Stomach smooth muscle (tissue), 2 donors: ENCODE measurements at regions not wholly inside any gene's neighbourhood (a gene's known extent, or its start where the extent isn't known, plus 50 kb on each side); places are given as distances from the start of the nearest gene placed in this dataset.
A peak's percentile ranks its signal among the peaks of the same experiment; 100 is the strongest.

ENCODE experiments used
- H3K27ac ChIP-seq: one replicate; pipeline ENCODE4 v1.7.0; 2013; ENCODE audit warnings: mild to moderate bottlenecking, low read length, inconsistent platforms
- H3K27me3 ChIP-seq, 2 donors: one replicate each; pipeline ENCODE4 v1.7.0; 2013; ENCODE audit warnings: low read length in 2 of 2; ENCODE audit not compliant: insufficient read depth in 2 of 2, control insufficient read depth in 1 of 2
- H3K36me3 ChIP-seq, 2 donors: one replicate each; pipeline ENCODE4 v1.7.0; 2013; ENCODE audit warnings: low read length in 2 of 2; ENCODE audit not compliant: control insufficient read depth in 2 of 2, insufficient read depth in 2 of 2
- H3K4me1 ChIP-seq: one replicate; pipeline ENCODE4 v1.7.0; 2013; ENCODE audit warnings: low read length; ENCODE audit not compliant: control insufficient read depth, insufficient read depth
- H3K4me3 ChIP-seq, 2 donors: one replicate each; pipeline ENCODE4 v1.7.0; 2013; ENCODE audit warnings: low read length in 2 of 2
- H3K9ac ChIP-seq, 2 donors: one replicate each; pipeline ENCODE4 v1.7.0; 2013; ENCODE audit warnings: low read length in 2 of 2, mild to moderate bottlenecking in 1 of 2
- H3K9me3 ChIP-seq, 2 donors: one replicate each; pipeline ENCODE4 v1.7.0; 2013; ENCODE audit warnings: low read length in 2 of 2; ENCODE audit not compliant: control insufficient read depth in 2 of 2
- donor health status: healthy.
- donor health status: Pancreatic carcinoma.

DNA sequence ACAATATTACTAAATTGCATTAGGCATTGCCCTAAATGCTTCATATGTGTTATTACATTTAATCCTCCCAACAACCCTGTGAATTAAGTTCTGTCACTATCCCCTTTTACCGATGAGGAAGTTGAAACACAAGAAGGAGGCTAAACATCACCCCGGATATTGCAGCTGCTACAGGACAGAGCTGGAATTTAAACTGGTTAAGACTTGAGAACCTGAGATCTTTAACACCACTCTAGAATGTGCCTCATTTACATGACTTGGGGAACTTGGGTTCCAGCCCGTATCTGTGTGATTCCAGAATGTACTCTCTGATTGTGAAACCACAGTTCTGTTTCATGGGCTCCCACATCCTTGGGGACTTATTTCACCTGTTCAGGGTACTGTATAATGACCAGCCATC is 165.1 kb upstream of the PPARGC1A start:
- Histone ChIP-seq H3K9me3 (no peaks in the 10 kb centered on the region), H3K27me3 (no peaks in the 10 kb centered on the region), H3K27ac (no peak overlapping the region), H3K36me3 (no peaks in the 10 kb centered on the region), H3K9ac (no peak overlapping the region), H3K4me3 (no peak overlapping the region), H3K4me1 (no peaks in the 10 kb centered on the region)

DNA sequence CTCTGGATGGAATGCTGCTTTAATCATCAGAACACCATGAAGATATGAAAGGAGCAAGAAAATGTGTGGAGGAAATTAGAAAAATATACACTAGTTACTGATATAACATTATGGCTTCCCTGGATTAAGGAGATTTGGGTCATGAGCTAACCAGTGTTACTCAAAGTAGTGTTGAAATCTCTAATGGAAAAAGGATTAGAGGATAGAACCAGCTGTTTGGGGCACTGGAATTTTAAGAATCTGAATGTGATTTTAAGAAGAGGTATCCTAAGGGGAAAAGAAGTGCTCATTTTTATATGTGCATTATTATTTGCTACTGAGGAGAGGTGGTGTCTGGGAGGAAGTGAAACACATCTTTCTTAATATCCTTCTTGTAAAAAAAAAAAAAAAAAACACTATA is 164.1 kb upstream of the PPARGC1A start:
- H3K4me3 ChIP-seq, result no peak overlapping the region
- H3K4me1 ChIP-seq, result no peaks in the 10 kb centered on the region
- no peaks in the 10 kb centered on the region for H3K36me3 ChIP-seq
- H3K27ac ChIP-seq, result no peak overlapping the region
- no peaks in the 10 kb centered on the region for H3K9me3 ChIP-seq
- no peaks in the 10 kb centered on the region for H3K27me3 ChIP-seq
- no peak overlapping the region for H3K9ac ChIP-seq

DNA sequence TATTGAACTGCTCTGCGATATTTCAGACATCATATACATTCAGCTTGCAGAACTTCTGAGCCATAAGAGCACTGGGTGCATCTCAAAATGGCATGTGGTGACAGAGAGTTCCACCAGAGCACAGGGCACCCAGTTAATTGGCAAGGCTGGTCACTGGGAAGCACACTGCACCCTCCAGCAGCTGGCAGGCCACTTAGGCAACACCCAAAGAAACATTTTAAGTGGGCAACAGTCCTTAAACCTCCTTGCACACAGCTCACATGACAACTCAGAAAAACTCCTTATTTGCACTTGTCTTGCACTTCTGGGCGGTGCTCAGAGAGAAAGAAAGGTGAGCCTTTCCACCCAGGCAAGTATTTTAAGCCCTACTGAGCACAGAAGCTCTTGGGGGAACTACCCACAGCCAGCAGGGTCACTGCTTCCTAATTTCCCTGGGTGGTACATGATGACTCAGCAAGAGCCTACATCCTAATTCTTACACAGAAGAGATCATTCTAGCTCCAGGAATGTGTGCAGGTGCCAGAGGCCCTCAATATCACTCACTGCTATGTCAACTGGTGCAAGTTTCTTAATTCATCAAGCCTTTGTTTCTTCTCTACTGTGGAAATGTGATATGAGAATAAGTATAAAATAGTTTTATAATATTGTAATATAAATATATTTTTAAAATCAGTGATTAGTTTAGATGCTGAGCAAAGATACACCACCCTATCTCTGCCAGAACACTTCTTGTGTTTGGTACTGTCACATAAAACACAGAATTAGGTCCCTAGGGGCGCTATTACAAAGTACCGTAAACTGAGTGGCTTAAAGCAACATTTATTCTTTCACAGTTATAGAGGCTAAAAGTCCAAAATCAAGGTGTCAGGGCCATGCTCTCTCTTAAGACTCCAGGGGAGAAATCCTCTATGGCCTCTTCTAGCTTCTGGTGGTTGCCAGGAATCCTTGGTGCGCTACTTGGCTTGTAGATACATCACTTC is 155.1 kb upstream of the PPARGC1A start:
- Histone ChIP-seq H3K27ac (no peak overlapping the region), H3K9me3 (no peaks in the 10 kb centered on the region), H3K4me3 (no peak overlapping the region), H3K27me3 (no peaks in the 10 kb centered on the region), H3K4me1 (no peaks in the 10 kb centered on the region), H3K36me3 (no peaks in the 10 kb centered on the region), H3K9ac (no peak overlapping the region)

DNA sequence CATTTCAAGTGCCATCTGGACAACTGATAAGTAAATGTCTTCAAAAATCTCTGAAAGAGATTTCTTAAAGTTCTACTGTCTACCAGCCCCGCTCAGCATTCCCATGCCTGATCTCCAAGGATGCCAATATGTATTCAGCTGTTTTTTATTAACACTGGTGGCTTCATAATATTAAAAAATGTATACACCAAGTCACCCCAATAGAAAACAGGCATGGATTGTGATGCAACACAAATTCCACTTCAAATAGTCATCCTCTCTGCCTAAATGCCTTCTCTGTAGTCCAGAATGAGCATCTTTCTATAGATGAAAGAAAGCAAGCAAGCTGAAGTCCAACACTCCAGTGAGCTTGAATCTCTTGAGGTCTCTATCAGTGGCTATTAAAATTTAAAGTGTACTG is 152.2 kb upstream of the PPARGC1A start:
- Histone ChIP-seq H3K36me3 (no peaks in the 10 kb centered on the region), H3K27ac (no peak overlapping the region), H3K9ac (no peak overlapping the region), H3K4me3 (no peak overlapping the region), H3K27me3 (no peaks in the 10 kb centered on the region), H3K4me1 (no peaks in the 10 kb centered on the region), H3K9me3 (no peaks in the 10 kb centered on the region)

DNA sequence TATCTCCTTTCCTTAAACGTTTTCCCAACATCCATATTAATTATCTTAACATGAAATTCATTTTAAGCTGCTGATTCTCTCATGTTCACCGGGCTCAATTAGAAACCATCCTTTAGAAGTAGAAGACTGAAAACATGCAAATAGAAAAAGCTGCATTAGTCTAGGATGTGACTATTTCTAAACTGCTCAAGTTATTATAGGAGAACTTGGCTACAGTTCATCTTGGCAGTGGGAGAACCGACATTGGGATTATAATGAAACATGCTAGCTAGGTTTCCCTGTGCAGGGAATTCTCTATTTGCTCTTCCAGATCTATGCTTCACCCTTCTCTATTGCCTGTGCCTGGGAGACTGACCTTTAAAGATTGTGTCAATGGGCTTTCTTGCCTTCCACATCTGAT is 151.0 kb upstream of the PPARGC1A start:
- Histone ChIP-seq H3K9me3 (no peaks in the 10 kb centered on the region), H3K4me3 (no peak overlapping the region), H3K9ac (no peak overlapping the region), H3K4me1 (no peaks in the 10 kb centered on the region), H3K36me3 (no peaks in the 10 kb centered on the region), H3K27me3 (no peaks in the 10 kb centered on the region), H3K27ac (no peak overlapping the region)

DNA sequence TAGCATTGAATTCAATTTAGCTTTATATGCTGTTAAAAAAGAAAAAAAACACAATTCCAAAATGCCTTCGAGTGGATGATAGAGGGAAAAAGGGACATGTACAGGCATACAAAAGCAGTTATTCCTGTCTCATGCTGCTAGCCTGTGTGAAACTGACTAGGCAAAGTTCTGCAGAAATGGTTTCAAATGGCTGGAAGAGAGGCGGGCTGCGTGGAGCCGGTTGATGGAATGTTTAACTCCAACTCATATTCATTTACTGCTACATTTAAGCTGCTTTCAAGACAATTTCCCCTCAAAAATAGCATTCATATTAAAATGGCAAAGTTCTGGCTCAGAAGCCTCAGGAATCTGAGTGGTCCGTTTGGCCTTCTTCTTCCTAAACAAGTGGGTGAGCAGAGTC is 143.8 kb upstream of the PPARGC1A start:
- Histone ChIP-seq H3K36me3 (no peaks in the 10 kb centered on the region), H3K4me1 (no peaks in the 10 kb centered on the region), H3K4me3 (no peak overlapping the region), H3K9ac (no peak overlapping the region), H3K27me3 (no peaks in the 10 kb centered on the region), H3K9me3 (no peaks in the 10 kb centered on the region), H3K27ac (no peak overlapping the region)

DNA sequence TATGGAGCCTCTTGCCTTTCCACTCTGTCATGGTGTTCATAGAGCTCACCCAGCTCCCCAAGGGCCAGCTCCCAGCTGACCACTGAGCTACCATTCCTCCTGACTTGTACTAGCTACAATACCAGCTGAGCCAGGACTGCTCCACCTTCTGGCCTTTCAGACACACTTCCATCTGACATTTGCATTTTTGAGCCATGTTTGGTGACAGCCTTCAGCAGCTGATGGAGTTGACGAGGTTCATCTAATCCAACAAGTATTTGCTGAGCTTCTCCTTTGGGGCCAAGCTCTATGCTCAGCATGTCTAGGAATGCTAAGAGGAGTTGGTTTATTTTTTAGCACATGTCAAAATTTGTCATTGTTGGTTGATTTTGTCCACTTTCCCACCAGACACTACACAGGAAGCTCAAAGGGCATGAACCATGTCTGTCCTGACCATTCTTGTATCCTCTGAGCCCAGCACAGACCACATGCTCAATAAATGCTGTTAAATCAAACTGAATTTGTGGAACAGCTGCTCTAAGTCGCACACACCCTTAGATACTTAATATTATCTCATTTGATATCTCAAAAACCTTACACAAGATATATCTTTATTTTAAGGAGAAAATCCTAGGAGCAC is 142.6 kb upstream of the PPARGC1A start:
- H3K9me3 ChIP-seq, result no peaks in the 10 kb centered on the region
- H3K4me3 ChIP-seq, result no peak overlapping the region
- H3K4me1 ChIP-seq, result no peaks in the 10 kb centered on the region
- no peak overlapping the region for H3K27ac ChIP-seq
- H3K27me3 ChIP-seq, result no peaks in the 10 kb centered on the region
- no peaks in the 10 kb centered on the region for H3K36me3 ChIP-seq
- H3K9ac ChIP-seq, result no peak overlapping the region

DNA sequence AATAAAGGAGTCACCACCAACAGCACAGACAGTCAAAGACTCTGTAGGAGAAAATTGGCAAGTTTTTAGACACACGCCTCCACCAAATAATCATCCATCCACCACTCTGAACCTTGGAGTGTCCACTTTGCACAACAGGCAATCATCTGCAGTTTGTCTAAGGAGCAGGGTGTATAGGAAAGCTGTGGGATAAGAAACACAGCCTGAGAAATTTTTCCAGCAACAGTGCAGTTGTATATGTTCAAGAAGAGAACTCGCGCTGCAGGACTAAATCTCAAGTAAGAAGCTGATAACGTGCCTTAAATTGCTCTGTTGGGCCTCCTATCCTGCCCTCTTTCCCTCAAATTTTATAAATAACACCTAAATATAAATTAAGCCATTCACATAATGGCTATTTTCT is 136.7 kb upstream of the PPARGC1A start:
- Histone ChIP-seq H3K4me3 (no peak overlapping the region), H3K9me3 (no peaks in the 10 kb centered on the region), H3K27ac (no peak overlapping the region), H3K9ac (no peak overlapping the region), H3K4me1 (peaks cover 5% of the 10 kb centered on the region), H3K36me3 (no peaks in the 10 kb centered on the region), H3K27me3 (no peaks in the 10 kb centered on the region)

DNA sequence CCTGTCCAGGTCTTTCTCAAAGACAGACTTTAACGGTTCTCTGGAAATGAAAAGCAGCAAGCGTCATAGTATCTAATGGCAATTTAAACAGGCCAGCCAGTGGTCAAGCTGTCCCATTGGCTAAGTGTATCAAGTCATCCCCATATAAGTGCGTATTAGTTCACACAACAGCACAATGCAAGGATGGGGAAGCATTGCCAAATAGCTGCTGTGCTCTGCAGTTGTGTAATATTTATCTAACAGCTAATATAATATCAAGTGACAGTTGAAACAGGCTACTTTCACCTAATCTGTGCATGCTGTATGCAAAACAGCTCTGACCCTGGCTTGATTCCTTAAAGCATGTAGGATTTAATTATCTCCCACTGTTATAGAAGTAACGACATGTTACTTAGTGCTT is 134.8 kb upstream of the PPARGC1A start:
- no peak overlapping the region for H3K27ac ChIP-seq
- H3K27me3 ChIP-seq, result no peaks in the 10 kb centered on the region
- H3K4me3 ChIP-seq, result no peak overlapping the region
- H3K9me3 ChIP-seq, result no peaks in the 10 kb centered on the region
- H3K9ac ChIP-seq, result no peak overlapping the region
- H3K36me3 ChIP-seq, result no peaks in the 10 kb centered on the region
- H3K4me1 ChIP-seq, result peaks cover 5% of the 10 kb centered on the region

DNA sequence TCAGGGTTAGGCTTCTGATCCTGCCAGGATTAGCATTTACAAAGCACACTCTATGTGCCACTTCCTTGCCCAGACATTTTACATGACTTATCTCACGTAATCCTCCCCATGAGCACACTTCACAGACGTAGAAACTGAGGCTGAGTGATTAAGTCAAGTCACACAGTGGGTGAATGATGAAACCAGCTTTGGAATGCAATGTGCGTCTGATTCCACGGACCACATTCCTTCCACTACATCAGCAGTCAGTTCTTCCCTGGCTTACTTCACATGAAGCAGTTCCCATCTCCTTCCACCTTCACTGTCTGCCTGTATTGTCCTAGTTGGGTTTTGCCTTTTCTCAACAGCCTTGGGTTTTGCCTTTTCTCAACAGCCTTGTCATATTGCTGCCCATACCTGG is 134.3 kb upstream of the PPARGC1A start:
- H3K27ac ChIP-seq, result no peak overlapping the region
- no peak overlapping the region for H3K9ac ChIP-seq
- no peaks in the 10 kb centered on the region for H3K36me3 ChIP-seq
- peaks cover 5% of the 10 kb centered on the region for H3K4me1 ChIP-seq
- H3K9me3 ChIP-seq, result no peaks in the 10 kb centered on the region
- peak overlapping the region in 1 of 2 donors; percentile 15 for H3K4me3 ChIP-seq
- H3K27me3 ChIP-seq, result no peaks in the 10 kb centered on the region

DNA sequence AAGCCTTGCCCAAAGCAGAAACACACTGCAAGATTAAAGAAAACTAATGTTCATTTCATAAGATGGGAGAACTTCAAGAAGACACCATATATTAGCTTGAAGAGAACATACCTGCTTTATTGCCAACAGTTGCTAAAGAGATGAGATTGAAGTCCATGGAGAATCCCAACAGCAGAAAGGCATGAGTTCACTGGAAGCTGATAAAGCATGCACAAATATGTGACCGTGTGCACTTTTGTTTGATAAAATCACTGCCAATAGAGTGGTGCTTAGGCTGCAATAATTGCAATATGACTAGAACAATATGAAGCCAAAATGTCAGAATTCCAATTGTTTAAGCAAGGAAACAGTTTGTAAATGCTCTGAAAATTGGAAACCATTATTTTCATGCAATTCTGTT is 125.9 kb upstream of the PPARGC1A start:
- Histone ChIP-seq H3K4me1 (no peaks in the 10 kb centered on the region), H3K9me3 (no peaks in the 10 kb centered on the region), H3K36me3 (no peaks in the 10 kb centered on the region), H3K27me3 (no peaks in the 10 kb centered on the region), H3K27ac (no peak overlapping the region), H3K4me3 (no peak overlapping the region), H3K9ac (no peak overlapping the region)
